ENCODE measurements at regions not wholly inside any gene's neighbourhood (a gene's known extent, or its start where the extent isn't known, plus 50 kb on each side); places are given as distances from the start of the nearest gene placed in this dataset.

DNA sequence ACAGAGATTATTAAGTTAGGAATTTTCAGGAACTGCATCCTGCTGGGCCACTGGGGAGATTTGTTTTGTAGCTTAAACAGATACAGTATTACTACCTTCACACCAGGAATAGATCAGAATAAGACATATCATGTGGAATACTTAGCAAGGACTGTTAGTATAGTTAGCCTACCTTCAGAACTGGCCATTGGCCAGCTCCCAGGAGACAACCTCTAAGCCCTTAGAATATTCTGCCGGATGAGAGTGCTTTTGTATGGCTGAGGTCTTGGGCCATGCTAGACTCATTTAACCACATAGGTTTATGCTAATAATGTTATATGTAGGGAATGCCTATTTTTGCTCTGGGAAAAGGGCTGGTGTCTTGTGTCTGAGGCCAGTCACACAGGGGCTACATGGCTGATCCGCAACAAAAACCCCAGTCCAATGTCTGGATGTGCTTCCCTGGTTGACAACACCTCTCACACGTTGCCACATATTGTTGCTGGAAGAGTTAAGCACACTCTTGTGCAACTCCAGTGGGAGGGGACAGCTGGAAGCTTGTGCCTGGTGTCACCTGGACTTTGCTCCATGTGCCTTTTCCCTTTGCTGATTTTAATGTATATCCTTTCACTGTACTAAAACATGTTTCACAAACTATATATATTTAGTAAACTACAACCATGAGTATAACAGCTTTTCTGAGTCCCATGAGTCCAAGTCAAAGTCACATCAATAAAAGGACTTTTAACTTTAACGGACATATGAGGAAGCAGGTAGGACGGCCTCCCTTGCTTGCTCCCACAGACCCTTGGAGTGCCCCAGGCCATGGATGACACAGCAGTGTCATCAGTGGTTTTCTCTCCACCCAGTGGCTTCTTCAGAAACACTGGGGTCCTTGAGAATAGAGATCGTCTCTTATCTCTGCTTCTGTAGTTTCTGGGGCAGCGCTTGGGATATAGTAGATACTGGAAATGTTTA lies 118.0 kb upstream of the C3orf80 start (continued):
- TF ChIP-seq RFX5 (IDR thresholded peaks at IDR 0.05; ENCODE audit: low read depth, low read length), result peak; percentile 77
- peak; percentile 87 for TF ChIP-seq MIER2 (CRISPR knock-in tag; IDR thresholded peaks at IDR 0.05)
- no peak for TF ChIP-seq U2AF1 (optimal IDR thresholded peaks at IDR 0.05; ENCODE audit: low read depth, low read length)
- TF ChIP-seq, protein P1, sequence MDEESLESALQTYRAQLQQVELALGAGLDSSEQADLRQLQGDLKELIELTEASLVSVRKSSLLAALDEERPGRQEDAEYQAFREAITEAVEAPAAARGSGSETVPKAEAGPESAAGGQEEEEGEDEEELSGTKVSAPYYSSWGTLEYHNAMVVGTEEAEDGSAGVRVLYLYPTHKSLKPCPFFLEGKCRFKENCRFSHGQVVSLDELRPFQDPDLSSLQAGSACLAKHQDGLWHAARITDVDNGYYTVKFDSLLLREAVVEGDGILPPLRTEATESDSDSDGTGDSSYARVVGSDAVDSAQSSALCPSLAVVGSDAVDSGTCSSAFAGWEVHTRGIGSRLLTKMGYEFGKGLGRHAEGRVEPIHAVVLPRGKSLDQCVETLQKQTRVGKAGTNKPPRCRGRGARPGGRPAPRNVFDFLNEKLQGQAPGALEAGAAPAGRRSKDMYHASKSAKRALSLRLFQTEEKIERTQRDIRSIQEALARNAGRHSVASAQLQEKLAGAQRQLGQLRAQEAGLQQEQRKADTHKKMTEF (CRISPR knock-in tag; IDR thresholded peaks at IDR 0.05), result peak; percentile 92
- TF ChIP-seq, protein P2, sequence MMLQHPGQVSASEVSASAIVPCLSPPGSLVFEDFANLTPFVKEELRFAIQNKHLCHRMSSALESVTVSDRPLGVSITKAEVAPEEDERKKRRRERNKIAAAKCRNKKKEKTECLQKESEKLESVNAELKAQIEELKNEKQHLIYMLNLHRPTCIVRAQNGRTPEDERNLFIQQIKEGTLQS (CRISPR knock-in tag; IDR thresholded peaks at IDR 0.05), result no peak
- TF ChIP-seq CEBPZ (IDR thresholded peaks at IDR 0.05; ENCODE audit: low read length), result no peak
- TF ChIP-seq MAFF (IDR thresholded peaks at IDR 0.05; ENCODE audit: low read depth, low read length), result no peak
- no peak for TF ChIP-seq KLF15 (CRISPR knock-in tag; IDR thresholded peaks at IDR 0.05; ENCODE audit: borderline replicate concordance)
- TF ChIP-seq RAD21 (CRISPR knock-in tag; IDR thresholded peaks at IDR 0.05), result no peak
- peak; percentile 70 for TF ChIP-seq ZFX (CRISPR knock-in tag; IDR thresholded peaks at IDR 0.05; ENCODE audit: low read depth)
- TF ChIP-seq ZNF142 (CRISPR knock-in tag; IDR thresholded peaks at IDR 0.05), result peak; percentile 63
- TF ChIP-seq ZNF121 (CRISPR knock-in tag; IDR thresholded peaks at IDR 0.05), result 0 out of 2 replicates have a peak, but pooled peaks have one; percentile 13
- peak; percentile 67; the same call in 1 of the 2 replicates for TF ChIP-seq SIX4 (CRISPR knock-in tag; IDR thresholded peaks at IDR 0.05)
- no peak for TF ChIP-seq EEA1 (CRISPR knock-in tag; IDR thresholded peaks at IDR 0.05; ENCODE audit: borderline replicate concordance)
- peak; percentile 86; the same call in 1 of the 2 replicates for TF ChIP-seq PHF21A (CRISPR knock-in tag; IDR thresholded peaks at IDR 0.05)
- no peak for TF ChIP-seq HES4 (CRISPR knock-in tag; IDR thresholded peaks at IDR 0.05; ENCODE audit: borderline replicate concordance)
- peak; percentile 85 for TF ChIP-seq WIZ (CRISPR knock-in tag; IDR thresholded peaks at IDR 0.05)
- TF ChIP-seq TCF12 (IDR thresholded peaks at IDR 0.05), result no peak
- peak; percentile 70; the same call in 1 of the 2 replicates for TF ChIP-seq TCF12 (CRISPR knock-in tag; IDR thresholded peaks at IDR 0.05)
